UCSD-AML1 (cell line): ENCODE measurements at regions not wholly inside any gene's neighbourhood (a gene's known extent, or its start where the extent isn't known, plus 50 kb on each side); places are given as distances from the start of the nearest gene placed in this dataset.
"Not testable (repeated sequence)": the region's sequence is repeated elsewhere in the genome, so short reads cannot be mapped to it uniquely, and the experiment has no call there.

Experiments used
- DNase-seq: peaks from one replicate; lab custom pipeline; 2025; ENCODE audit not compliant: unreplicated experiment; lab: John Stamatoyannopoulos, UW

- not testable (repeated sequence) for DNase-seq
Observed at GRCh38 chr10:38356527-38356926, 262.4 kb downstream of the ZNF37A start.

- not testable (repeated sequence) for DNase-seq
Observed at GRCh38 chr10:38362514-38362913, 268.4 kb downstream of the ZNF37A start.

DNA sequence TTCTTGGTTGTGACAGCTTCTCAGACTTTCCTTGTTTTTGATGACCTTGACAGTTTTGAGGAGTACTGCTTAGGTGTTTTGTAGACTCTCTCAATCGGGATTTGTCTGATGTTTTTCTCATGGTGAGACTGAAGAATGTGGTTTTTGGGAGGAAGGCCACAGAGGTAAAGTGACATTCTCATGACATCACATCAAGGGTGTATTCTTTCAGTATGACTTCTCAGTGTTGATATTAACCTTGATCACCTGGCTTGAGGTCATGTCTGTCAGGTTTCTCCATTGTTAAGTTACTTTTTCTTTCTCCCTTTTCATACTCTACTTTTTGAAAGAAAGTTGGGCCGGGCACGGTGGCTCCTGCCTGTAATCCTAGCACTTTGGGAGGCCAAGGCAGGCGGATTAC lies 269.9 kb downstream of the ZNF37A start:
- DNase-seq: not testable (repeated sequence)

DNA sequence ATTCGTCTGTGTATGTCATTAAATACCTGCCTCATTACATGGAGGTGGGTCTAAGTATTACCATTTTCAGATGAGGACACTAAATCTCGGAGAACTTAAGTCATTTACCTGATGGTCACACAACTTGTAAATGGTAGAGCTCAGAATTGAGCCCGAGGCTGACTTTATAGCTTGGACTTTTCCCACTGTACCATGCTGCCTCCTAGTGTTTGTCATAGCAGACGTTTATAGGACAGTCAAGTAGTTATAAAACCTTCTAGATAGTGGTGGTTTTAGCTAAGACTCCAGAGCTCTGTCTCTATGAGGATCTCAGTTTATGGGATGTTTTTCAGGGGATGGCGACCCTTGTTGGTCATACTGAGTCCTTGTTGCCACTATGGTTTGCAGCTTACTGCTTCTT lies 271.8 kb downstream of the ZNF37A start:
- not testable (repeated sequence) for DNase-seq

DNA sequence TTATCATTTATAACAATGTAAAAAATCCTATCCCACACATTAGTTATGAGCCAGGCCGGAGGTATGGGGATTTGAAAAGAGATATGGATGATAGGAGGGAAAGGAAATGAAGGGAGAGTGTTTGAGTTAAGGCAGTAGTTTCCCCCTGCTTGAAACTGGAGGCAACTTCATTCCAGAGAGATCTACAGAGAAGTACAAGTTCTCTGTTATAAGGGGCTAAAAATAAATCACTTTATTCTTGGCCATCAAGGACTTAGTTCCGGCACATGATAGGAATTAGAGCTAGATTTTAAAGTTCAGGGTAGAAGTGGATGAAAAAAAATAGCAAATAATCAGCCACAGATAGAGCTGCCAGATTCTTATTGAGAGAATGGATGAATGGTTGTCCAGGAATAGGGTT lies 289.7 kb downstream of the ZNF37A start:
- DNase-seq: not testable (repeated sequence)

- DNase-seq: not testable (repeated sequence)
Observed at GRCh38 chr10:38386869-38387268, 292.7 kb downstream of the ZNF37A start.

GRCh38 chr10:38390725-38391124 lies 296.6 kb downstream of the ZNF37A start:
- not testable (repeated sequence) for DNase-seq

DNA sequence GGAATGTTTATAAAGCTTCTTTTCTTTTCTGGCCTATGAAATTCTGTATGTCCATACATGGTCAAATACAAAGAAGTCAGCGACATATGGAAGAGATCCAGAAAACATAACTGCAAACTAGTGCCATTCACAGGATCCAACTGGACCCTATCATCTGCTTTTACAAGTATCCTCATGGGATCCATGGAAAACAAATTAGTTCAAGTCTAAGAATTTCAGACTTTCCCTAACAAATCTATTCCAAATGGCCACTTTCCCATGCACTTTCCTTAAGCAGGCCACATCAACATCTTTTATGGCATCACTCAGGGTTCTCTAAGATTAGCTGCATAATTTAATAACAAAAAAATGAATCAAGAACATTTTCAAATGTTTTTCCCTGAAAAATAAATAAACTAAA lies 301.3 kb downstream of the ZNF37A start:
- not testable (repeated sequence) for DNase-seq

DNA sequence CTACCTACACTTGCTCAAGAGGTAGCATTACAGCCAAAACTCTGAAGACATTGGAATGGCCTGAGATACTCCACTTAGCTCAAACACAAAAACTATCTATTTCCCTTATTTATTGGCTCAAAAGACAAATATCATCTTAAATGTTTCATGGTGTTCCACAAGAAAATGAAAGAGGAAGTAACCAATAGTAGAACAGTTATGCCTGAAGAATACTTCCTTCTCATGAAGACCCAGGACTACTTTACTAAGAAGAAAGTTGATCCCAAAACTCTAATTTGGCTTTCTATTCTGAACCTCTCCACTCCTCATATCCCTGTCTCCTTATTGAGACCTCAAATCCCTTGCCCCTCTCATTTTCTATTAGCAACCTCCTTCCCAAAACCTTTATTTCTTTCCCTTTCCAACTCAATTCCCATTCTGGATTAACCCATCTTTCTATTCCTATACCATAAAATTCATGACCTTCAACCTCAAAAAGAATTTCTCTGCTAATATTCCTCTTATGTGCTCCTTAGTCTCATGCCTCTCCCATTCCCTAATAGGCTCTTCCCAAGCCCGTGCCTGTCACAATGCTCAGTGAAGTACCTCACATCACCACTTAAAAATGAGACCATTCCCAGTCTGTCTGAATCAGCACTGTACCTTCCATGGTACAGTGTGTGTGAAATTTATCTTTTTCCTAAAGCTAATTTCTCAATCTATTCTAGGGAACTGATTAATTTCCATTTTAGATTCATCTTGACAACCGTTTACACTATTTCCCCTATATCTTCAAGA lies 302.2 kb downstream of the ZNF37A start:
- DNase-seq: not testable (repeated sequence)

DNA sequence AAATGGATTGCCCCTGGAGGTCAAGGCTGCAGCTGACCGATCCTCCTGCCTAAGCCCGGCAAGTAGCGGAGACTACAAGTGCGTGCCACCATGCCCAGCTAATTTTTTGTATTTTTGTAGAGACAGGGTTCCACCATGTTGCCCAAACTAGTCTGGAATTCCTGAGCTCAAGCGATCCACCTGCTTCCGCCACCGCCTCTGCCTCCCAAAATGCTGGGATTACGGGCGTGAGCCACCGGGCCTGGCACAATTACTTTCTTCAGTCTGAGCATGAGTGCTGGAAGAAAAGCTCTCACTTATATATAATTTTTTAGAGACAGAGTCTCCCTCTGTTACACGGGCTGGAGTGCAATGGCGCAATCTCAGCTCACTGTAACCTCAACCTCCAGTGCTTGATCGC lies 307.4 kb downstream of the ZNF37A start:
- DNase-seq: not testable (repeated sequence)

- DNase-seq: peak; percentile 91
Observed at GRCh38 chr10:38402442-38403346, 308.6 kb downstream of the ZNF37A start.

DNA sequence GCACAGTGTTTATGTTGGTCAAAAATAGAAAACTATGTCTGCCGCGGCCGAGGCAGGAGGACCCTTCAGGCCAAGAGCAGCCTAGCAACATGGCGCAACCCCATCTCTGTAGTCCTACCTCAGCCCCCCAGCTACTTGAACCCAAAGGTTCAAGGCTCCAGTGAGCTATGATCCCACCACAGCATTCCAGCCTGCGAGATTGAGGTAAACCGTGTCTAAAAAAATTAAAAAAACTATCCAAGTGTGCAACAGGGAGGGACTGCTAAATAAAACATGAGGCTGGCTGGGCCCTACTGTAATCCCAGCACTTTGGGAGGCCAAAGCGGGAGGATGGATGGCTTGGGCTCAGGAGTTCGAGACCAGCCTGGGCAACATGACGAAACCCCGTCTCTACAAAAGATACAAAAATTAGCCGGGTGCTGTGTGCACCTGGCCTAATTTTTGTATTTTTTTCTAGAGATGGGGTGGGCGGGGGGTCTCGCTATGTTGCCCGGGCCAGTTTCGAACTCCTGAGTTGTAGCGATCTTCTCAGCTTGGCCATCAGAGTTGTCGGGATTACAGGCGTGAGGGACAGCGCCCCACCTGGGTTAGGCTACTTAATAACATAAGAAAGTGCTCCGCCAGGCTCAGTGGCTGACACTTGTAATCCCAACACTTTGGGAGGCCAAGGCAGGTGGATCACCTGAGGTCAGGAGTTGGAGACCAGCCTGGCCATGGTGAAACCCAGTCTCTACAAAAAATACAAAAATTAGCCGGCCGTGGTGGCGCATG lies 309.4 kb downstream of the ZNF37A start:
- DNase-seq: not testable (repeated sequence)

DNA sequence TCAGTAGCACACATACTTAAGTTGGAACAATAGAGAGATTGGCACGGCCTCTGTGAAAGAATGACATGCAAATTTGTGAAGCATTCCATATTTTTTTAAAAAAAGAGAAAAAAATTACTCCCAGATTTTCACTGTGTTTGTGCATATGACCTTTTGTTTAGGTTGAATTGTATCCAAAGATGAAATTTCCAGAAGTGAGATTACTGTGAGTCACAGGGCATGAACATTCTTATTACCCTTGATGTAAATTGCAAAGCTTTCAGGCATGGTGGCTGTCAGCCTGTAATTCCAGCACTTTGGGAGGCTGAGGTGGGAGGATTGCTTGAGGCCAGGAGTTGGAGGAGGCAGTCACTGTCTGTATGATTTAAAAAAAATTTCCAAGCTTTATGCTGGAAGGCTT lies 329.5 kb downstream of the ZNF37A start:
- not testable (repeated sequence) for DNase-seq

- not testable (repeated sequence) for DNase-seq
Observed at GRCh38 chr10:38430242-38430641, 336.1 kb downstream of the ZNF37A start.

- not testable (repeated sequence) for DNase-seq
Observed at GRCh38 chr10:38437359-38437758, 343.2 kb downstream of the ZNF37A start.

DNA sequence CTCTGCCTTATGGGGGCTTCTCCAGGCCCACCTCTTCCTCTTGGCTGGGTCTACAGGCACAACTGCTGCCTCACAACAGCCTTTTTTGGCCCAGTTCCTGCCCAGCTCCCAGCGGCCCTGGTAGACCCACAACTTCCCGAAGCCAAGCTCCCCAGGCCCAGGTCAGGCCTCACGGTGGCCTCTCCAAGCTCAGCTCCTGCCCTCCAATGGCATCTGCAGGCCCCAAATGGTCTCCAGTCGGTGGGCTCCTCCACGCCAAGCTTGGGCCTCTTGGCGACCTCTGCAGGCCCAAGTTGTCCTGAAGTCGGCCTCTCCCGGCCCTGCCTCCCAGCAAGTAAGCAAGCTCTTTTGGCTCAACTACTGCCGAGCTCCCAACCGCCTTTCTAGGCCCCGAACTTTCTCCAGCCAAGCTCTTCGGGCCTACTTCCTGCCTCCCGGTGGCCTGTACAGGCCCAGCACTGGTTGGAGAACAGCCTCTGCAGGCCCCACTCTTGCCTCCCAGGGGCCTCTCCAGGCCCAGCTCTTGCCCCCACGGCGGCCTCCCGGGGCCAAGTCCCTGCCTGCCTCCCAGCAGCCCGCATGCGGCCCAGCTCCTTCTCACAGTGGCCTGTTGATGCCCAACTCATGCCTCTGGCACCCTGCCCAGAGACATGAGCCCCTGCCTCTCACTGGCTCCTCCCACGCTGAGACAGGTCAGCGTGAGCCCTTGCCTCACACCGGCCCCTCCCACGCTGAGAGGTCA lies 354.6 kb downstream of the ZNF37A start:
- not testable (repeated sequence) for DNase-seq

DNA sequence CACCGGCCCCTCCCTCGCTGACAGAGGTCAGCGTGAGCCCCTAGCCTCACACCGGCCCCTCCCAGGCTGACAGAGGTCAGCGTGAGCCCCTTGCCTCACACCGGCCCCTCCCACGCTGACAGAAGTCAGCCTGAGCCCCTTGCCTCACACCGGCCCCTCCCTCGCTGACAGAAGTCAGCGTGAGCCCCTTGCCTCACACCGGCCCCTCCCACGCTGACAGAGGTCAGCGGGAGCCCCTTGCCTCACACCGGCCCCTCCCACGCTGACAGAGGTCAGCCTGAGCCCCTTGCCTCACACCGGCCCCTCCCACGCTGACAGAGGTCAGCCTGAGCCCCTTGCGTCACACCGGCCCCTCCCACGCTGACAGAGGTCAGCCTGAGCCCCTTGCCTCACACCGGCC lies 355.5 kb downstream of the ZNF37A start:
- DNase-seq: not testable (repeated sequence)

DNA sequence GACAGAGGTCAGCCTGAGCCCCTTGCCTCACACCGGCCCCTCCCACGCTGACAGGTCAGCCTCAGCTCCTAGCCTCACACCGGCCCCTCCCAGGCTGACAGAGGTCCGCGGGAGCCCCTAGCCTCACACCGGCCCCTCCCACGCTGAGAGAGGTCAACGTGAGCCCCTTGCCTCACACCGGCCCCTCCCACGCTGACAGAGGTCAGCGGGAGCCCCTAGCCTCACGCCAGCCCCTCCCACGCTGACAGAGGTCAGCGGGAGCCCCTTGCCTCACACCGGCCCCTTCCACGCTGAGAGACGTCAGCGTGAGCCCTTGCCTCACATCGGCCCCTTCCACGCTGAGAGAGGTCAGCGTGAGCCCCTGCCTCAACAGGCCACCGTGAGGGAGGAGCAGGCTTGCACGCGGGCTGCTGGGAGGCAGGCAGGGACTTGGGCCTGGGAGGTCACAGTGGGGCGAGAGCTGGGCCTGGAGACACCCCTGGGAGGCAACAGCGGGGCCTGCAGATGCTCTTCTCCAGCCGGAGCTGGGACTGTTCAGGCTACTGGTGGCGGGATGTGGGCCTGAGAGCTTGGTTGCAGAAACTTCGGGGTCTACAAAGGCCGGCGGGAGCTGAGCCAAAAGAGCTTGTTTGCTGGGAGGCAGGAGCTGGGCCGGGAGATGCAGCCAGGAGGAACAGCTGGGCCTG lies 356.4 kb downstream of the ZNF37A start:
- DNase-seq: not testable (repeated sequence)

DNA sequence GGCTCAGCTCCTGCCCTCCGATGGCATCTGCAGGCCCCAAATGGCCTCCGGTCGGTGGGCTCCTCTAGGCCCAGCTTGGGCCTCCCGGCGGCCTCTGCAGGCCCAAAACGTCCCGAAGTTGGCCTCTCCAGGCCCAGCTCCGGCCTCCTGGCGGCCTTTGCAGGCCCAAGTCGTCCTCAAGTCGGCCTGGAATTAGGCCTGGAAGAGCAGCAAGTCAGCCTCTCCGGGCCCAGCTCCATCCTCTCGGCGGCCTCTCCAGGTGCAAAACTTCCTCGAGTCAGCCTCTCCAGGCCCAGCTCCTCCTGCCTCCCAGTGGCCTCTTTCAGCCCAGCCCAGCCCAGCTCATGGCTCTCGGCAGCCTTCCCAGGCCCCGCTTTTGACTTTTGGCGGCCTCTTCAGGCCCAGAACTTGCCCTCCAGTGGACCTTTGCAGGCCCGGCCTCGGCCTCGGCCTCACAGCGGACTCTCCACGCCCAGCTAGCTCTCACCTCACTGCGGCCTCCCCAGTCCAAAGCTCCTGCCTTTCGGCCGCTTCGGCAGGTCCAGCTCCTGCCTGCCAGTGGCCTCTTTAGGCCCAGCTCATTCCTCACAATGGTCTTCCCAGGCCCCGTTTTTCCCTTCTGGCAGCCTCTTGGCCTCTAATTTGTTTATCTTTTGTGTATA lies 357.3 kb downstream of the ZNF37A start:
- DNase-seq: not testable (repeated sequence)
